Transverse colon (tissue), 4 donors: ENCODE measurements at regions not wholly inside any gene's neighbourhood (a gene's known extent, or its start where the extent isn't known, plus 50 kb on each side); places are given as distances from the start of the nearest gene placed in this dataset.

Experiments used
- CTCF ChIP-seq, 5 experiments: fragments of 200-600 bp in 3 of 5; fragments of 450-650 bp in 2 of 5; sonication (generic) in 3 of 5; IDR thresholded peaks; 1 replicate in 2 of 5; 2 replicates in 3 of 5; pipeline ENCODE4 v1.5.1; 2016 to 2017; ENCODE audit warnings: antibody characterized with exemption in 5 of 5, inconsistent platforms in 3 of 5, mild to moderate bottlenecking in 2 of 5, moderate library complexity in 1 of 5
- POLR2AphosphoS5 ChIP-seq, 3 donors: sonication (generic); formaldehyde crosslinking; IDR thresholded peaks; one replicate each; pipeline ENCODE4 v1.6.1; 2016; ENCODE audit warnings: antibody characterized with exemption in 3 of 3

DNA sequence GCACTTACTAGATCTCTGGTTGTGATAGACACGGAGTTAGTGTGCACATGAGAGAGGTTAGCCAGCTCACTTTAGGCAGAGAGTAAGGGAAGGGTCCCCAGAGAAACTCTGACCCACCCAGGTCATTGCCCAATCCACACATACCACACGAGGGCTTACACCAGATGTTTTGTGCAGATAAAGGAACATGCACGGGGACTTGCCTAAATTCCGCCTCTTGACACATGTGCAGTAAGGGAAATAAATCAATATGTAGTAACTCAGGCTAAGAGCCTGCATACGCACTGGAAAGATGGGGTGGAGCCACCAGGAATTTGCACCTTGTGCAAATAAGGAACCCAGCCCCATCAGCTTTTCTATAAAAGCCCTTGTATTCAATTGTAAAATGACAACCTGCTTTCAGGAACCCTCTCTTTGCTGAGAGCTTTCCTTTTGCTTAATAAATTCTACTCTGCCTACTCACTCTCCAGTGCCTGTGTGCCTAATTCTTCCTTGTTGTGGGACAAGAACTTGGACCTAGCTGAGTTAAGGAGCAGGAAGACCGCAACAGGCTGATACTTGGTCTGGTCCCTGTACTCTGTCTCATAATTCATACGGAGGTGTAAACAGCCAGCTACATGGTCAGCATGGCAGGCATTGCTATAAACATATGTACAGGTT, 120.2 kb downstream of the EMP1 start:
- TF ChIP-seq POLR2AphosphoS5 (IDR thresholded peaks at IDR 0.05) (no peak), CTCF (IDR thresholded peaks at IDR 0.05) (no peak)
